PC-9 (cell line): ENCODE measurements at regions not wholly inside any gene's neighbourhood (a gene's known extent, or its start where the extent isn't known, plus 50 kb on each side); places are given as distances from the start of the nearest gene placed in this dataset.

Experiments
- BruUV-seq: library from RNA; stranded (reverse); fragments of 400-500 nt; replicated peaks from 2 replicates; lab custom pipeline; 2021; lab: Mats Ljungman, UMichigan
- CTCF ChIA-PET: fragments of 300-600 bp; sonication (Branson Sonifier 250); formaldehyde crosslinking; loops from one replicate; lab custom pipeline; 2022; ENCODE audit warnings: antibody characterized with exemption; lab: Charles Lee
- POLR2A ChIA-PET: fragments of 300-600 bp; sonication (Branson Sonifier 250); formaldehyde crosslinking; loops from one replicate; lab custom pipeline; 2022; ENCODE audit warnings: antibody characterized with exemption; ENCODE audit not compliant: unreplicated experiment; lab: Charles Lee
- DNase-seq, 2 experiments: peaks; one replicate each; pipeline versions ENCODE4 v3.0.0 to v3.0.0-alpha.2; 2015 to 2022; ENCODE audit warnings: mixed read lengths in 1 of 2
- H2AFZ ChIP-seq: fragments of 200-600 bp; sonication (generic); 2 replicates; pipeline ENCODE4 v1.8.1; 2017; ENCODE audit warnings: antibody characterized with exemption
- H3F3A ChIP-seq: fragments of 200-600 bp; sonication (generic); 2 replicates; pipeline ENCODE4 v1.8.1; 2017; ENCODE audit warnings: antibody characterized with exemption, mild to moderate bottlenecking, low read depth; ENCODE audit not compliant: insufficient read depth
- H3K27ac ChIP-seq: fragments of 200-600 bp; sonication (generic); 2 replicates; pipeline ENCODE4 v1.6.1; 2016; ENCODE audit warnings: mixed run types
- H3K27me3 ChIP-seq: fragments of 200-600 bp; sonication (generic); 2 replicates; pipeline ENCODE4 v1.6.1; 2016; ENCODE audit warnings: low read depth, mixed run types; ENCODE audit not compliant: insufficient read depth
- H3K36me3 ChIP-seq: fragments of 200-600 bp; sonication (generic); 2 replicates; pipeline ENCODE4 v1.6.1; 2016; ENCODE audit warnings: low read depth, mixed run types
- H3K4me1 ChIP-seq: fragments of 200-600 bp; sonication (generic); replicated peaks from 2 replicates; pipeline ENCODE4 v1.6.1; 2016; ENCODE audit warnings: mixed run types; ENCODE audit not compliant: insufficient read depth
- H3K4me2 ChIP-seq: fragments of 200-600 bp; sonication (generic); 2 replicates; pipeline ENCODE4 v1.6.1; 2017; ENCODE audit warnings: mixed run types
- H3K4me3 ChIP-seq: fragments of 200-600 bp; sonication (generic); 2 replicates; pipeline ENCODE4 v1.6.1; 2016; ENCODE audit warnings: mixed run types
- H3K79me2 ChIP-seq: fragments of 200-600 bp; sonication (generic); 2 replicates; pipeline ENCODE4 v1.6.1; 2017; ENCODE audit warnings: low read depth, mixed run types
- H3K9me2 ChIP-seq: fragments of 200-600 bp; sonication (generic); 2 replicates; pipeline ENCODE4 v1.8.1; 2017; ENCODE audit warnings: mild to moderate bottlenecking; ENCODE audit not compliant: insufficient read depth
- H3K9me3 ChIP-seq: fragments of 200-600 bp; sonication (generic); 2 replicates; pipeline ENCODE4 v1.8.1; 2016; ENCODE audit warnings: low read depth; ENCODE audit not compliant: insufficient read depth
- H4K20me1 ChIP-seq: fragments of 200-600 bp; sonication (generic); 2 replicates; pipeline ENCODE4 v1.8.1; 2017; ENCODE audit not compliant: insufficient read depth
- EZH2 ChIP-seq: fragments of 200-600 bp; sonication (generic); IDR thresholded peaks from 2 replicates; pipeline ENCODE4 v1.8.0; 2017; ENCODE audit warnings: antibody characterized with exemption, low read depth
- intact Hi-C: fragments of 100-400 bp; cut with micrococcal nuclease; formaldehyde crosslinking; loops from one replicate; pipeline ENCODE4 v1.10.0; 2022; ENCODE audit not compliant: unreplicated experiment
- TF ChIP-seq, protein P1 (sequence below): fragments of 200-600 bp; sonication (generic); conservative IDR thresholded peaks from 2 replicates; pipeline ENCODE4 v1.6.1; 2017; ENCODE audit warnings: mixed run types, antibody characterized with exemption, mild to moderate bottlenecking, moderate library complexity

DNA sequence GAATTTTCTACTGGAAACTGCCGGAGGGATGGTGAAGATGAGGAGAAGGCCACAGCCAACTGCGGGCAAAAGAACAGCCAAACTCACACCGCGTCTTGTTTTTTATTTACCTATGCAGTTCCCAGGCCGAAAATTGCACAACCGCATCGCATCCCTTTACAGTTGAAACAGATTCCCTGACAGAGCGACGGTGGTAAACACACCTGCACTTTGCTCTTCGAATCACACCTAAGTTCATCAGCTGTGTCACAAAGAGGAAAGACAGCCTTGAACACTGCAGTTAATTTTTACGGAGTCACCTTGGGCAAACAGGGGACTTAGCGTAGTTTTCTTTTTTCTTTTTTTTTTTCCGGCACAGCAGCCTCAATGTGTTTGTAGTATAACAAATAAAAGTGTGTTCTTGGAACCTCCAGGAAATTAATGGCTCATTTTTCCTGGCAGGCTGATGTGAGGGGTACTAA, 272.0 kb upstream of the DIO3 start:
- H3K27me3 ChIP-seq: no peaks in the 10 kb centered on the region
- no peak overlapping the region for H3K27ac ChIP-seq
- H2AFZ ChIP-seq: no peak overlapping the region
- H3F3A ChIP-seq: no peaks in the 10 kb centered on the region
- no peaks in the 10 kb centered on the region for H3K4me1 ChIP-seq
- H3K9me2 ChIP-seq: no peaks in the 10 kb centered on the region
- no peaks in the 10 kb centered on the region for H3K9me3 ChIP-seq
- intact Hi-C loops: no loop called here
- no peaks in the 10 kb centered on the region for H4K20me1 ChIP-seq
- no peak overlapping the region for H3K4me2 ChIP-seq
- no peak for DNase-seq
- TF ChIP-seq EZH2: no peak
- TF ChIP-seq, protein P1, sequence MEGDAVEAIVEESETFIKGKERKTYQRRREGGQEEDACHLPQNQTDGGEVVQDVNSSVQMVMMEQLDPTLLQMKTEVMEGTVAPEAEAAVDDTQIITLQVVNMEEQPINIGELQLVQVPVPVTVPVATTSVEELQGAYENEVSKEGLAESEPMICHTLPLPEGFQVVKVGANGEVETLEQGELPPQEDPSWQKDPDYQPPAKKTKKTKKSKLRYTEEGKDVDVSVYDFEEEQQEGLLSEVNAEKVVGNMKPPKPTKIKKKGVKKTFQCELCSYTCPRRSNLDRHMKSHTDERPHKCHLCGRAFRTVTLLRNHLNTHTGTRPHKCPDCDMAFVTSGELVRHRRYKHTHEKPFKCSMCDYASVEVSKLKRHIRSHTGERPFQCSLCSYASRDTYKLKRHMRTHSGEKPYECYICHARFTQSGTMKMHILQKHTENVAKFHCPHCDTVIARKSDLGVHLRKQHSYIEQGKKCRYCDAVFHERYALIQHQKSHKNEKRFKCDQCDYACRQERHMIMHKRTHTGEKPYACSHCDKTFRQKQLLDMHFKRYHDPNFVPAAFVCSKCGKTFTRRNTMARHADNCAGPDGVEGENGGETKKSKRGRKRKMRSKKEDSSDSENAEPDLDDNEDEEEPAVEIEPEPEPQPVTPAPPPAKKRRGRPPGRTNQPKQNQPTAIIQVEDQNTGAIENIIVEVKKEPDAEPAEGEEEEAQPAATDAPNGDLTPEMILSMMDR: no peak
- no peak overlapping the region for H3K4me3 ChIP-seq
- BruUV-seq: no TSS peak
- no peaks in the 10 kb centered on the region for H3K36me3 ChIP-seq
- ChIA-PET POLR2A (no interaction called here), CTCF (no interaction called here)
- H3K79me2 ChIP-seq: no peaks in the 10 kb centered on the region

DNA sequence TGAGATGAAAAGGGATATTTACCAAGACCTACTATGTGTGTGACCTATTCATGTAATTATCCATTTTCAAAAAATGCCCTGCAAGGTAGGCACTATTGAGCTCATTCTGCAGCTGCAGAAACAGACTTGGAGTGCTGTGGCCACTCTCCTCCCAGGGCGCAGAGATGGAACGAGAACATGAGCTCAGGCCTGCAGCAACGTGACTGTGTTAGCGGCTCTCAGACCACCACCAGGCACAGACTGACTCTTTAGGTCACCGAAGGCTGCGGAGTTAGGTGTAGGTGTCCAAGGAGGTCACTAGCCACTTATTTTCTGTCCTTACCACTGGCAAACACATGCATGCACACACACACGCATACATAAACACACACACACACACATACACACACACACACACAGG, 271.4 kb upstream of the DIO3 start:
- H3K4me3 ChIP-seq: no peak overlapping the region
- H3K4me1 ChIP-seq: no peaks in the 10 kb centered on the region
- ChIA-PET POLR2A (no interaction called here), CTCF (no interaction called here)
- no peak for DNase-seq
- no peaks in the 10 kb centered on the region for H3K9me2 ChIP-seq
- no peak overlapping the region for H3K27ac ChIP-seq
- H3K36me3 ChIP-seq: no peaks in the 10 kb centered on the region
- no peak overlapping the region for H2AFZ ChIP-seq
- H3K9me3 ChIP-seq: no peaks in the 10 kb centered on the region
- H3F3A ChIP-seq: no peaks in the 10 kb centered on the region
- H4K20me1 ChIP-seq: no peaks in the 10 kb centered on the region
- TF ChIP-seq, protein P1: no peak
- TF ChIP-seq EZH2: no peak
- no peaks in the 10 kb centered on the region for H3K27me3 ChIP-seq
- no TSS peak for BruUV-seq
- H3K4me2 ChIP-seq: no peak overlapping the region
- no peaks in the 10 kb centered on the region for H3K79me2 ChIP-seq
- intact Hi-C loops: no loop called here

DNA sequence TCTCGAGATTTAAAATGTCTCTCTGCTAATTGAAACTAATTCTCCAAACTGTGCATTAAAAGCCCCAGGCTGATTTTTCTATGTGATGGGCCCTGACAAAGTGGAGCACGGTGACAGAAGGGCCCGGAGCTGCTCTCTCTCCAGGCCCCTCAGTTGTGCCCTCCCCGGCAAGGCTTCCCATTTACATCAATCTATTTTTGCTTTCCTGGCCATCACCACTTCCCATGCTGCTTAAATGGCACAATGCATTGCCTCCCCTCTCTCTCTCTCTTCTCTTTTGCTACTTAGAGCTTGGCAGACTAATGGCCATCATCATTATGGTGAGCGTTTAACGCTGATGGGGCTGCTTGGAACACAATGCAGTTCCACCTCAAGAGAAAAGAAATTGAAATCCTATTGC, 270.7 kb upstream of the DIO3 start:
- intact Hi-C loops: no loop called here
- CTCF ChIA-PET: no interaction called here

More for the DNA sequence above, 270.7 kb upstream of the DIO3 start:
- H4K20me1 ChIP-seq: no peaks in the 10 kb centered on the region
- H3K9me3 ChIP-seq: no peaks in the 10 kb centered on the region
- no peak overlapping the region for H3K27ac ChIP-seq
- H3K36me3 ChIP-seq: no peaks in the 10 kb centered on the region
- POLR2A ChIA-PET: no interaction called here
- TF ChIP-seq, protein P1: no peak
- no peak for TF ChIP-seq EZH2
- no peak for DNase-seq
- no peak overlapping the region for H3K4me2 ChIP-seq
- H3K9me2 ChIP-seq: no peaks in the 10 kb centered on the region
- H3K27me3 ChIP-seq: no peaks in the 10 kb centered on the region
- H3K79me2 ChIP-seq: no peaks in the 10 kb centered on the region
- H2AFZ ChIP-seq: no peak overlapping the region
- H3K4me1 ChIP-seq: no peaks in the 10 kb centered on the region
- BruUV-seq: no TSS peak
- no peaks in the 10 kb centered on the region for H3F3A ChIP-seq
- H3K4me3 ChIP-seq: no peak overlapping the region
